ENCODE measurements at regions not wholly inside any gene's neighbourhood (a gene's known extent, or its start where the extent isn't known, plus 50 kb on each side); places are given as distances from the start of the nearest gene placed in this dataset.

DNA sequence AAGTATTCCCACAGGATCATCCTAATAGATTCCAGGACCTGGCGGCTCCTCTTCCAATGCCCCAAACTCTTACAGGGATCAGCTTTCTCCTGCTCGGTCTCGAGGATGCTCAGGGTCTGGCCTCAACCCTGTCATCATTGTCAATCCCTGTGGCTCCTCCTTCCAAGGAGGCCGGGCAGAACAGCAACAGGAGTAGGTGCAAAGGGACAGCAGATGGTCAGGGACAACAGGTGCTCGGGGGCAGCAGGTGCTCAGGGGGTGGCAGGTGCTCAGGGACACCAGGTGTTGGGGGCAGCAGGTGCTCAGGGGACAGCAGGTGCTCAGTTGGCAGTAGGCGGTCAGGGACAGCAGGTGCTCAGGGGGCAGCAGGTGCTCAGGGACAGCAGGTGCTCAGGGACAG lies 84.8 kb downstream of the TTLL2 start:
- no peak for TF ChIP-seq EZH2 (IDR thresholded peaks at IDR 0.05; ENCODE audit: borderline replicate concordance, low read length)
- TF ChIP-seq, protein P1, sequence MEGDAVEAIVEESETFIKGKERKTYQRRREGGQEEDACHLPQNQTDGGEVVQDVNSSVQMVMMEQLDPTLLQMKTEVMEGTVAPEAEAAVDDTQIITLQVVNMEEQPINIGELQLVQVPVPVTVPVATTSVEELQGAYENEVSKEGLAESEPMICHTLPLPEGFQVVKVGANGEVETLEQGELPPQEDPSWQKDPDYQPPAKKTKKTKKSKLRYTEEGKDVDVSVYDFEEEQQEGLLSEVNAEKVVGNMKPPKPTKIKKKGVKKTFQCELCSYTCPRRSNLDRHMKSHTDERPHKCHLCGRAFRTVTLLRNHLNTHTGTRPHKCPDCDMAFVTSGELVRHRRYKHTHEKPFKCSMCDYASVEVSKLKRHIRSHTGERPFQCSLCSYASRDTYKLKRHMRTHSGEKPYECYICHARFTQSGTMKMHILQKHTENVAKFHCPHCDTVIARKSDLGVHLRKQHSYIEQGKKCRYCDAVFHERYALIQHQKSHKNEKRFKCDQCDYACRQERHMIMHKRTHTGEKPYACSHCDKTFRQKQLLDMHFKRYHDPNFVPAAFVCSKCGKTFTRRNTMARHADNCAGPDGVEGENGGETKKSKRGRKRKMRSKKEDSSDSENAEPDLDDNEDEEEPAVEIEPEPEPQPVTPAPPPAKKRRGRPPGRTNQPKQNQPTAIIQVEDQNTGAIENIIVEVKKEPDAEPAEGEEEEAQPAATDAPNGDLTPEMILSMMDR (IDR thresholded peaks at IDR 0.05; ENCODE audit: low read length): no peak

Data from OCI-LY1 (cell line).